ENCODE measurements at regions not wholly inside any gene's neighbourhood (a gene's known extent, or its start where the extent isn't known, plus 50 kb on each side); places are given as distances from the start of the nearest gene placed in this dataset.

GRCh38 chr2:16615687-16616615 lies 49.7 kb downstream of the CYRIA start:
- DNase-seq (ENCODE audit: low spot score): no peak

- no peak for DNase-seq (ENCODE audit: low spot score)
These were observed 50.4 kb downstream of the CYRIA start for GRCh38 chr2:16615246-16615645.

GRCh38 chr2:16614314-16614860 lies 51.2 kb downstream of the CYRIA start:
- no peak for DNase-seq (ENCODE audit: low spot score)

DNA sequence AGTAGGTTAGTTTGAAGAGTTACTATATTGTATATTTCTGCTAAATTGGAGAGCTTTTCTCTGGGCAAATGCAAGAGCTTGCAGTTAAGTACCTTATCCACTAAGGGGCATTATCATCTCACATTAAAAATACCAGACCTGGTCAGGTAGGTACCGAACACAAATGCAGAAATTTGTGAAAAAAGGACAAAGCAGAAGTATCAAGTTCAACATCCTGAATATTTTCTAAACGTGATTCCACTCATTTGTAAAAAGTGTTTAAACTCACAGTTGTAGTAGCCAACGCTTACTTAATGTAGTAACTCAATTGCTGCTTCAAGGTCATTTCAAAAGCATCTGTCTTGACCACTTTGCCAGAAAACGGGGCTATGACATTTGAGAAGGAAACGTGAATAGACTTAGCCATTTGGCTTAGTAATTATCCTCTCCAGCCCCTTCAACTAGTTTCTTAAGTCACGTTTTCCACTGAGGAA lies 52.1 kb downstream of the CYRIA start:
- no peak for DNase-seq (ENCODE audit: low spot score)

DNA sequence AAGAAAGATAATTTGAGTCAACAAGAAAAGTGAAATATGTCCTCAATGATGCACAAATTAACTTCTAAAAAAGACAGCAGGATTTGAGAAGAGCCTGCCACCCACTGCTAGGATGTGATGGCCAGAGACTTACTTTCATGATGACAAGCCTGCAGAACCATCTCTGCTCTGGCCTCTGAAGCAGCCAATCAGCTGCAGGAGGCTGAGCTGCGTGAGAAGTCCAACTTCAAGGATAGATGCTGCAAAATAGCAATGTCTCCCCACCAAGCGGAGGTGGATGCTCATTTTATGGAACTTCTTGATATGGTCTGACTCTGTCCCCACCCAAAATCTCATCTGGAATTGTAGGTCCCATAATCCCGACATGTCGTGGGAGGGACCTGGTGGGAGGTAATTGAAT lies 53.1 kb downstream of the CYRIA start:
- DNase-seq (ENCODE audit: low spot score): no peak

DNA sequence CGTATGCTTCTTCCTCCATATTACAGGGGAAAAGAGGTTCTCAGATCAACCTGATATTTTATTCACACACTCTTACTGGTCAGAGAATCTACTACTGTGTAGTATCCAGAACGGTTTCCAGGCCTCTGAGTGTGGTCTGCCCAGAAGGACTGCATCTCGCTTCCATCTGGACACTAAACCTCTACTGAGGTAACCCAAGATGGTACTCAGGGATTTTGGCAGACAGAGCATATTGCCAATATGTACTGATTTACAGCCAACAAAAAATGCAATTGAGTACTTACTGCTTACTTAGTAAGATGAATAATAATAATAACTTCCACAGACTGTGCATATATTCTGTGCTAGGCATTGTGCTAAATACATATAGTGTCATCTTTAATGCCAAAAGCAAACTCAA lies 55.8 kb downstream of the CYRIA start:
- no peak for DNase-seq (ENCODE audit: low spot score)

GRCh38 chr2:16608661-16609643 lies 56.7 kb downstream of the CYRIA start:
- DNase-seq (ENCODE audit: low spot score): peak; percentile 92

GRCh38 chr2:16607301-16607700 lies 58.3 kb downstream of the CYRIA start:
- no peak for DNase-seq (ENCODE audit: low spot score)

DNA sequence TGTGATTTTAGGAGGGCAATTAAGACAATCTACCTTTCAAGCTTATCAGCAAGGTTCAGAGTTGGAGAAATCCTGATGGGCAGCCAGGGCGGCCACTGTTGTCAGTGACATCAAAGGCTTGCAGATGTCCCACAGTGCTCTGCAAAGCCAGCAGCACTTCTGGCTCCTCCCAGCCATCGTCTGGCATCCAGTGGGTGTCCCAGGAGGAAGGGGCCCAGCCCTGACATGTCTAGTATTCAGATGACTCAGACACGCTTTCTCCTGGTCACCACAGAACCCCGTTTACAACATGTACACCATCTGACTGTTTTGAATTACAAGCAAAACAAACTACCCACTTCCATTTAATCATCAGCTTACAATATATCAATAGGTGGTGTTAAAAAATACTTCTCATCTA lies 61.4 kb downstream of the CYRIA start:
- no peak for DNase-seq (ENCODE audit: low spot score)

DNA sequence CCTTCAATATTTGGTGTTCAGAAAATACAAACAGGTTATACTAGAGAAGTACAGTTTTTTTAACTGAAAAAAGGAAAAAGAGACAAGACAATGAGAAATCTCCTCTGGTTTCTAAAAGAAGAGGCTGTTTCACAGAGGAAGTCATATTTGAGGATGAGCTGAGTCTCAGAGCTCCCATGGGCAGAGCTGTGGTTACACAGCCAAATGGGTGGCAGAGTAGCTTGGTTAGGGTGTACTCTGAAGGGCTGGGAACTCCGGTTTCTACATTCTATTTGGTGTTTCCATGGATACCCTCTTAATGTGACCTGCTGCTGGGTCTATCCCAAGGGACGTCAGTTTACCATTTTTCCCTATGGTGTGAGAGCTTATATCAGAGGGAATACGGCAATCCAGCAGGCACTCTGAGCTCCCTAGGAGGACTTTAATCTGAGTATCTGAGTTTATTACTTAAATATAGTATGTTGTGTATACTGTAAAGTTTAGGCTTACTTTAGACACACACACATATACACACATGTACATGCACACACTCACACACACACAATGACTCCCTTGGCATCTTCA lies 74.2 kb downstream of the CYRIA start:
- DNase-seq (ENCODE audit: low spot score): no peak

DNA sequence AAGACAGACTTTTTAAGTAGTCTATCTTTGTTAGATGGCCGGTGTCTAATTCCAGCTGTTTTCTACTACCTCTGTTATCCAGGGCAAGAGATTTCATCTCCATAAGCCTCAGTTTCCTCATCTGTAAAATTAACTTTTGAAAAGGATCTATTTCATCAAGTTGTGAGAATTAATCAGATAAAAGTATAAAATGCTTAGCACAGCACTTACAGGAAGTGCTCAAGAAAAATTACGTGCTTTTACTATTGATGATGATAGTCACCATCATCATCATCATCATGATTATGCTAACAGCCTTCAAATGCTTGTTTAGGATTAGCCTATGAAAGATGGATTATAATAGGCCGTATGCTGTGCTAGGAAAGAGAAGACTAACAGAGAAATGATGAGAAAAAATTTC lies 76.2 kb downstream of the CYRIA start:
- no peak for DNase-seq (ENCODE audit: low spot score)

DNA sequence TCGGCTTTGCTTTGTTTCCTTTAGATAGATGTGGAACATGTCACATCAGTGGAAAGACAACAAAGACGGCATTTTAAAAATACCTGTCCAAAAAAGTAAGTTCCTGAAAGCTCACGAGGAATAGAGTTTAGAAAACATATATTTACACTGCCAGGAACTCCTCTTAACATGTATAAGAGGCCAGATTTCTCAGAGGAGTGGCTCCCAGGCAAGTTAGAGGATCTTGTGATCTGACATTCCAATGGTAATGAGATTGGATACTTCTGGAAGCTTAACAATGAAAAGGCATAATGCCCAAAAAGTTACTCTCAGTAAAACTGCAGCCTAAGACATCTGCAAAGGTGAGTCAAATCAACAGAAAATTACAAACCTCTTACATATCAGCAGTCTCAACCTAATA lies 77.1 kb downstream of the CYRIA start:
- DNase-seq (ENCODE audit: low spot score): no peak

- no peak for DNase-seq (ENCODE audit: low spot score)
These were observed 78.0 kb downstream of the CYRIA start for GRCh38 chr2:16587601-16588000.

DNA sequence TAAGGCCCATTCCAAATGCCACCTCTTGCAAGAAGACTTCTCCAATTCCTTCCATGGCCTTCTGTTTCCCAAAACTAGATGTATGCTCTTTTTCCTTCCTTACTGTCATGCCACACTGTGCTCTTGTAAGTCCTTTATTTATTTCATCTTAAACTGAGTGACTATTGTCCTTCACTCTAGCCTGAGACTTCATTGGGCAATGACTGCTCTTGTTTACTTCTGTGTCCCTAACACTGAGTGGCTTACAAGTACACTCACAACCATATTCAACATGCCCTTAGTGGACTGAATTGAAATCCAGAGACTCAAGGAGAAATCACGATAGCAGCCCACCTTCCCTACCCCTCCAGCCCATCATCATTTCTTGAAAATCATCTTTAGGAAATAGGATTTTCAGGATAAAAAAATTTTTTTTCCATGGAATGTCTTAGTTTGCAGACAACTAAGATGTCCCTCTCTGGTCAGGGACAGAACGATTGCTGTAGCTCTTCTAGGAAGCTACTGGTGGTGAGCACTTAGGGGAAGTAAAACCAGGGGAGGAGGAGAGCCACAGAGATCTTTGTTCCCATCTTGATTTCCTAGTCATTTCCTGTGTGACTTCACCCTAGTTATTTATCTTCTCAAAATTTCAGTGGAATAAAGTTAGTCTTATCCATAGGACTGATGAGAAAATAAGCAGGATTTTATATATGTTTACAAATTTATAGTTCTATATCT lies 80.7 kb downstream of the CYRIA start:
- DNase-seq (ENCODE audit: low spot score): no peak

GRCh38 chr2:16584084-16584483 lies 81.5 kb downstream of the CYRIA start:
- no peak for DNase-seq (ENCODE audit: low spot score)

DNA sequence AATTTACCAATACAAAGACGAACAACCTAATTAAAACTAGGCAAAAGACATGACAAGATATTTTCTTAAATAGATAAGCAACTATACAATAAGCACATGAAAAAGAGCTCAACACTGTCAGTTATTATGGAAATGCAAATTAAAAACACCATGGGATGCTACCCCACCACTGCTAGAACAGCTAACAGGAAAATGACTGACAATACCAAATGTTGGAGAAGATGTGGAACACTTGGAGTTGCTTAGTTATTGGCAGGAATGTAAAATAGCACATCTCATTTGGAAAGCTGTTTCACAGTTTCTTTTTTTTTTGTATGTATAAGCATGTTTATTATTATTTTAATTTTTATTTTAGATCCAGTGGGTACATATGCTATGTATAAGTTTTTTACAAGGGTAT lies 84.4 kb downstream of the CYRIA start:
- DNase-seq (ENCODE audit: low spot score): no peak

DNA sequence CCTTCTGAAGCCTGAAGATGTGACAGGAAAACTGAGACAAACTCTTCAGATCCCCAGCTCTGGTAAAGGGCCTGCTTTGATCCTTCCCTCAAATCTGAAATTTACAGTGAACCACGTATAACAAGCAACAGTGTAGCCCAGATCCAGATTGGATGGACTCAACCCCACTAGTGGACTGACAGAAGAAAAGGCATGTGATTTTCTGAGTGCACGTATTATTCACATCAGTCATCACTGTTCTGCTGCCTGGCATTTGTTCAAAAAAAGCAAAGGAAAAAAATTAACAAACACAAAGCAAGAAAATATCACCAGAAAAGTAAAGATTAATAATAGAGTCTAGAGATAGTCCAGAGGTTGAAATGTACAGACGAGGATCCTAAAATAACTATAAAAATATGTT lies 87.6 kb downstream of the CYRIA start:
- DNase-seq (ENCODE audit: low spot score): no peak

GRCh38 chr2:16570516-16570915 lies 95.1 kb downstream of the CYRIA start:
- no peak for DNase-seq (ENCODE audit: low spot score)

GRCh38 chr2:16568998-16569784 lies 96.4 kb downstream of the CYRIA start:
- no peak for DNase-seq (ENCODE audit: low spot score)

DNA sequence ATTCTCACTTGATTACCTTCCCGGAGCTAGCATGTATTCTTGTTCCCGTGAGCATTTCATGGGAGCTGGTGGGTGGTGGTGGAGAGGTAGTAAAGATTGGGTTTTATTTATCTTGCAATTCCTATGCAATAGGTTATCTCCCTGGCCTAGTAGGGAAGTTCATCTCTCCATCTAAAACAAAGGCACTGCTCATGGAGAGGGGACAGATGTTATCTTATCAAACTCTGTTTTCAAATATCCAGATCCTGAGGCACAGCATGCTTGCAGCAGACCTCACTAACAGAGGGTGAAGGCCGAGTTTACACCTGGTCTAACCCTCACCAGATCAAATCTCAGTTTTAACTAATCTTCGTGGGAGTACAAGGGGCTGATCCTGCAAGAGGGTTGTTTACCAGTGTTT lies 98.9 kb downstream of the CYRIA start:
- DNase-seq (ENCODE audit: low spot score): no peak

DNA sequence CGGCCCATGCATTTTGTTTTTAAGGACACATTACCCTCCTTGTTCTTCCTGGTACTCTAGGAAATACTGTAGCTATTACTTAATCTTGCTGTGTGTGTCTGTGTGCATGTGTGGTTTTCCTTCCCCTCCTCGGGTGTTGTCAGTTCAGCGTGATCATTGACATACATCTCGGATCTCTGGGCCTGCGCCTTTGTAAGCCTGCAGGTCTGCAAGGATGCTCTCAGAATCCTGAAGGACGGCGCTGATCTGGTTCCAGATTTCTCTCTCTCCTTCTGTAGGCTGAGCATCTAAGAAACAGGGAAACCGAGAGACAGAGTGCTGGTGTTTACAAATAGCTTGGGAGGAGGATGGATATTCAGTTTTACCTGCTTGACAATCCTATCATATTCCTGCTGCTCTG lies 100.2 kb downstream of the CYRIA start:
- DNase-seq (ENCODE audit: low spot score): no peak

Data from ecto neural progenitor cell (in vitro differentiated cells).